Tibial artery (tissue), 4 donors: ENCODE measurements at regions not wholly inside any gene's neighbourhood (a gene's known extent, or its start where the extent isn't known, plus 50 kb on each side); places are given as distances from the start of the nearest gene placed in this dataset.

Experiments used
- DNase-seq, 2 donors: peaks; one replicate each; pipeline ENCODE4 v3.0.0-alpha.2; 2019
- H3K27ac ChIP-seq, 2 donors: fragments of 200-600 bp; sonication (generic) in 1 of 2; 1 replicate in 1 of 2; 2 replicates in 1 of 2; pipeline ENCODE4 v1.5.1; 2018 to 2019; ENCODE audit warnings: mild to moderate bottlenecking in 1 of 2
- H3K27me3 ChIP-seq, 2 donors: fragments of 200-600 bp; sonication (generic) in 1 of 2; one replicate each; pipeline versions ENCODE4 v1.5.1 to v1.6.0; 2016 to 2019
- H3K36me3 ChIP-seq, 3 donors: fragments of 200-600 bp; sonication (generic) in 2 of 3; one replicate each; pipeline ENCODE4 v1.5.1; 2016 to 2019; ENCODE audit warnings: mild to moderate bottlenecking in 2 of 3
- H3K4me1 ChIP-seq, 4 donors: fragments of 200-600 bp; sonication (generic) in 2 of 4; 1 replicate in 3 of 4; 2 replicates in 1 of 4; pipeline ENCODE4 v1.5.1; 2016 to 2019
- H3K4me3 ChIP-seq, 2 donors: fragments of 200-600 bp; sonication (generic) in 1 of 2; 1 replicate in 1 of 2; 2 replicates in 1 of 2; pipeline ENCODE4 v1.5.1; 2018 to 2019; ENCODE audit warnings: mild to moderate bottlenecking in 2 of 2
- H3K9me3 ChIP-seq, 3 donors: fragments of 200-600 bp; sonication (generic) in 1 of 3; one replicate each; pipeline ENCODE4 v1.5.1; 2016 to 2019
- intact Hi-C: fragments of 100-400 bp; cut with DNase I; formaldehyde crosslinking; loops from one replicate; pipeline ENCODE4 v1.15.0; 2023; ENCODE audit warnings: low total_unique reads
- TF ChIP-seq, protein P1 (sequence below), 2 experiments: fragments of 200-600 bp in 1 of 2; fragments of 450-650 bp in 1 of 2; IDR thresholded peaks; one replicate each; pipeline ENCODE4 v1.5.1; 2017 to 2019; ENCODE audit warnings: antibody characterized with exemption in 2 of 2, mild to moderate bottlenecking in 1 of 2, moderate library complexity in 1 of 2

DNA sequence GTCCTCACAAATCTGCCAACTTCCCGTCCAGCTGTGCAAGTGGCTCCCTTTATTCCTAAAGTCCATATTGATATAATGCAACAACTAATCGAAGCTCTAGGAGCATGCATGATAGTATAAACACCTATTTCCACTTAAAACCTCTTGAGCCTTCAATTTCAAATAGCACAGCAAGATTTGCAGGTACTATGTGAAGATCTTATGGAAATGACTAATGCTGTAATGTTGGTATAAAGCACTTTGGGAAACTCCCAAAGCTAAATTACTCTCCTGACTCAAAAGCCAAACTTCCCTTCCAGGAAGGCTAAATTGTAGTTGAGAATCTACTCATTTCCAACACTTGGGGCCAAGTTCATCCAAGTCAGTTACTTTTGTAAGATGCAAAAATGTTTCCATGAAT lies 287.6 kb upstream of the CDH11 start:
- intact Hi-C loops: no loop called here
- Histone ChIP-seq H3K36me3 (no peaks in the 10 kb centered on the region), H3K4me1 (no peaks in the 10 kb centered on the region), H3K4me3 (no peak overlapping the region), H3K27me3 (no peaks in the 10 kb centered on the region), H3K9me3 (no peaks in the 10 kb centered on the region), H3K27ac (no peak overlapping the region)
- no peak for DNase-seq
- TF ChIP-seq, protein P1, sequence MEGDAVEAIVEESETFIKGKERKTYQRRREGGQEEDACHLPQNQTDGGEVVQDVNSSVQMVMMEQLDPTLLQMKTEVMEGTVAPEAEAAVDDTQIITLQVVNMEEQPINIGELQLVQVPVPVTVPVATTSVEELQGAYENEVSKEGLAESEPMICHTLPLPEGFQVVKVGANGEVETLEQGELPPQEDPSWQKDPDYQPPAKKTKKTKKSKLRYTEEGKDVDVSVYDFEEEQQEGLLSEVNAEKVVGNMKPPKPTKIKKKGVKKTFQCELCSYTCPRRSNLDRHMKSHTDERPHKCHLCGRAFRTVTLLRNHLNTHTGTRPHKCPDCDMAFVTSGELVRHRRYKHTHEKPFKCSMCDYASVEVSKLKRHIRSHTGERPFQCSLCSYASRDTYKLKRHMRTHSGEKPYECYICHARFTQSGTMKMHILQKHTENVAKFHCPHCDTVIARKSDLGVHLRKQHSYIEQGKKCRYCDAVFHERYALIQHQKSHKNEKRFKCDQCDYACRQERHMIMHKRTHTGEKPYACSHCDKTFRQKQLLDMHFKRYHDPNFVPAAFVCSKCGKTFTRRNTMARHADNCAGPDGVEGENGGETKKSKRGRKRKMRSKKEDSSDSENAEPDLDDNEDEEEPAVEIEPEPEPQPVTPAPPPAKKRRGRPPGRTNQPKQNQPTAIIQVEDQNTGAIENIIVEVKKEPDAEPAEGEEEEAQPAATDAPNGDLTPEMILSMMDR (IDR thresholded peaks at IDR 0.05): no peak

DNA sequence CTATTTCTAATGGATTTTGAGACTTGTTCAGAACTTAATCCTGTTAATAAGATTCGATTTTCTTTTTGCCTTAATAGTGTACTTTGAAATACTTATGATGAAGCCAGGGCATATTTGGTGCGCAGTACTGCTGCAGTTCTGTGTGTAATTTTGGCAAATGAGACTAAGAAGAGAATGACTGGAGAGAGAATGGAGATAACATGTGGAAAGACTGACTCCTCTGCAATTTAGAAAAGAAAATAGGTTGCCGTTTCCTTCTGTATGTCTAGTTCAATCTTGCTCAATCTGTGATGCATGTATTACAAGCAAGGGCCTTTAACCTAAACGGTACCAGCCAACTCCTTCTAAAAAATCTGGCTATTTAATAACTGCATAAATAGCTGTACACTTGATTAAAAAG lies 285.1 kb upstream of the CDH11 start:
- H3K4me1 ChIP-seq: no peaks in the 10 kb centered on the region
- no peak for DNase-seq
- H3K9me3 ChIP-seq: no peaks in the 10 kb centered on the region
- no peak overlapping the region for H3K4me3 ChIP-seq
- H3K36me3 ChIP-seq: no peaks in the 10 kb centered on the region
- no peaks in the 10 kb centered on the region for H3K27me3 ChIP-seq
- no peak overlapping the region for H3K27ac ChIP-seq
- TF ChIP-seq, protein P1 (IDR thresholded peaks at IDR 0.05): no peak
- intact Hi-C loops: no loop called here

DNA sequence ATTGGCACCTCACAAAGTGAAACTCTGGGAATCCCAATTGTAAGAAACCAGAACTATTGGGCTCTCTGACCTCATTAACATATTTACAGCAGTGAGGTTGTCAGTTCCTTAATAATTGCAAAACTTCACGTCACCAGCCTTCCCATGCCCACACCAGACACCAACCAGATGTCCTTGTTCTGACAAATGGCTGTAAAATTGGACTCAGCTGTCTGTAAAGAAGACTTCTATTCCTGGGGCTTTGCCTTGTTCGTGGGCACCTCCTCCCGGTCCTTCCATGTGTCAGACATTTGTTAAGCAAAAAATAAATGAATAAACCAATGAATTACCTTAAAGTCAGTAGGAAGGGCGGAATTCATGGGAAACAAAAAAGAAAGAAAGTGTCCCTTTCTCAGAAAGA lies 284.3 kb upstream of the CDH11 start:
- Histone ChIP-seq H3K27me3 (no peaks in the 10 kb centered on the region), H3K9me3 (no peaks in the 10 kb centered on the region), H3K4me1 (no peaks in the 10 kb centered on the region), H3K36me3 (no peaks in the 10 kb centered on the region), H3K27ac (no peak overlapping the region), H3K4me3 (no peak overlapping the region)
- intact Hi-C loops: no loop called here
- DNase-seq: no peak
- TF ChIP-seq, protein P1 (IDR thresholded peaks at IDR 0.05): no peak

GRCh38 chr16:65394281-65394680 lies 272.4 kb upstream of the CDH11 start:
- Histone ChIP-seq H3K27me3 (no peaks in the 10 kb centered on the region), H3K27ac (no peak overlapping the region), H3K36me3 (no peaks in the 10 kb centered on the region), H3K4me3 (no peak overlapping the region), H3K9me3 (no peaks in the 10 kb centered on the region), H3K4me1 (no peaks in the 10 kb centered on the region)
- DNase-seq: no peak
- TF ChIP-seq, protein P1 (IDR thresholded peaks at IDR 0.05): no peak
- intact Hi-C loops: no loop called here

DNA sequence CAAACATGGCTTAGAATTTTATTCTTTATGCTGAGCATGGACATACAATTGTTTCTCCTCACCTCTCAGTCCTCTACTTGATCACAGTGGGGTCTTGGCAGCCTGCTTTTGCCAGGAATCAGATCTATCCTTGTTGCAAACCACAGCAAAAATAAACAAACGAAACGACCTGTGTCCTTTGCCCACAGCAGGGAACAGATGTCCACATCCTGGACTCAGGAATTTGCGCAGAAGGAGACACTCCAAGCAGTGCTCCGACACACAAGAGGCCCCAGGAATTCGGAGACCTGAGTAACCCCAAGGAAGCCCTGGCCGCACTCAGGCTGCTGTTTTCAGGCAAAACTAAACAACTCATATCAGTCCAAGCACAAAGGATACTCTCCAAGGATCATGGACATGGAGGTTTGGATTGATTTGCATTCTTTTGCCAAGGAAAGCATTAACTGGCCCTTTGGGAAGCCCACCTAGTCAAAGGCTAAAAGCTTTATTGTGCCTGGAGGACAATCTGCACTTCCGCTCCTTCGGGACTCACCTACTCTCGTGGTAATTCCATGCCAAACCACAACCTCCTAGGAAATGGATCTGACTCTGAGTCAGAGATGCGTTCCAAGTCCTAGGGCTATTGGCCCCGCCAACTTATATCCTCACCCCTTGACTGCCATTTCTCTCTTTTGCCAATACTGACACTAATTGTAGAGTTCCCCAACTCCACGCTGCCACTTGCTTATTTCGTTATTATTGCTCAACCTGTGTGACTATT lies 271.1 kb upstream of the CDH11 start:
- no peak overlapping the region for H3K27ac ChIP-seq
- peaks cover 0 to 5% (median 1%) of the 10 kb centered on the region in 4 donors for H3K4me1 ChIP-seq
- DNase-seq: no peak
- no peaks in the 10 kb centered on the region for H3K27me3 ChIP-seq
- TF ChIP-seq, protein P1 (IDR thresholded peaks at IDR 0.05): no peak
- H3K36me3 ChIP-seq: no peaks in the 10 kb centered on the region
- H3K9me3 ChIP-seq: no peaks in the 10 kb centered on the region
- no peak overlapping the region for H3K4me3 ChIP-seq
- intact Hi-C loops: no loop called here
